Hepatocyte (in vitro differentiated cells): ENCODE measurements at regions not wholly inside any gene's neighbourhood (a gene's known extent, or its start where the extent isn't known, plus 50 kb on each side); places are given as distances from the start of the nearest gene placed in this dataset.
A peak's percentile ranks its signal among the peaks of the same experiment; 100 is the strongest.

Experiments
- DNase-seq: peaks from one replicate; pipeline ENCODE4 v3.0.0-alpha.2; 2016; ENCODE audit warnings: low spot score
- H2AFZ ChIP-seq: fragments of 200-600 bp; sonication (generic); 2 replicates; pipeline ENCODE4 v1.6.0; 2016; ENCODE audit warnings: antibody characterized with exemption, mild to moderate bottlenecking
- H3K27ac ChIP-seq: fragments of 200-600 bp; sonication (generic); 2 replicates; pipeline ENCODE4 v1.5.1; 2016; ENCODE audit warnings: mild to moderate bottlenecking
- H3K27me3 ChIP-seq: fragments of 200-600 bp; sonication (generic); 2 replicates; pipeline ENCODE4 v1.6.1; 2016
- H3K36me3 ChIP-seq: fragments of 200-600 bp; sonication (generic); replicated peaks from 2 replicates; pipeline ENCODE4 v1.5.1; 2016; ENCODE audit warnings: low read depth; ENCODE audit not compliant: insufficient read depth
- H3K4me1 ChIP-seq: fragments of 200-600 bp; sonication (generic); 2 replicates; pipeline ENCODE4 v1.5.1; 2016; ENCODE audit warnings: mild to moderate bottlenecking, moderate library complexity; ENCODE audit not compliant: insufficient read depth
- H3K4me2 ChIP-seq: fragments of 200-600 bp; sonication (generic); 2 replicates; pipeline ENCODE4 v1.6.0; 2016
- H3K4me3 ChIP-seq: fragments of 200-600 bp; sonication (generic); 2 replicates; pipeline ENCODE4 v1.5.1; 2016; ENCODE audit warnings: mild to moderate bottlenecking
- H3K79me2 ChIP-seq: fragments of 200-600 bp; sonication (generic); 2 replicates; pipeline ENCODE4 v1.6.0; 2017; ENCODE audit warnings: mild to moderate bottlenecking
- H3K9me2 ChIP-seq: fragments of 200-600 bp; sonication (generic); replicated peaks from 2 replicates; pipeline ENCODE4 v1.6.0; 2017; ENCODE audit warnings: mild to moderate bottlenecking; ENCODE audit not compliant: insufficient read depth
- H3K9me3 ChIP-seq: fragments of 200-600 bp; sonication (generic); 2 replicates; pipeline ENCODE4 v1.5.1; 2016; ENCODE audit warnings: low read depth, mild to moderate bottlenecking
- H4K20me1 ChIP-seq: fragments of 200-600 bp; sonication (generic); 2 replicates; pipeline ENCODE4 v1.6.0; 2016; ENCODE audit warnings: mild to moderate bottlenecking; ENCODE audit not compliant: insufficient read depth, poor library complexity, severe bottlenecking
- CTCF ChIP-seq: fragments of 200-600 bp; sonication (generic); IDR thresholded peaks from 2 replicates; pipeline ENCODE4 v1.5.1; 2016; ENCODE audit warnings: antibody characterized with exemption, mild to moderate bottlenecking; ENCODE audit not compliant: poor library complexity
- EZH2 ChIP-seq: fragments of 200-600 bp; sonication (generic); IDR thresholded peaks from 2 replicates; pipeline ENCODE4 v1.6.1; 2016; ENCODE audit warnings: antibody characterized with exemption, mild to moderate bottlenecking, borderline replicate concordance
- EZH2phosphoT487 ChIP-seq: fragments of 200-600 bp; sonication (generic); IDR thresholded peaks from one replicate; pipeline ENCODE4 v1.6.1; 2018; ENCODE audit warnings: antibody characterized with exemption, mild to moderate bottlenecking, low read depth, moderate library complexity; ENCODE audit not compliant: unreplicated experiment, severe bottlenecking
- whole genome bisulfite sequencing: methylation state at CpG from one replicate; pipeline ENCODE4 v1.1.6; 2016; ENCODE audit warnings: low lambda C conversion rate; ENCODE audit errors: missing lambda C conversion rate; 5-methylcytosine and 5-hydroxymethylcytosine counted together

- H3K27ac ChIP-seq: no peak overlapping the region
- H3K9me3 ChIP-seq: no peaks in the 10 kb centered on the region
- TF ChIP-seq CTCF: no peak
- no peak for TF ChIP-seq EZH2
- TF ChIP-seq EZH2phosphoT487: no peak
- H2AFZ ChIP-seq: no peak overlapping the region
- no peaks in the 10 kb centered on the region for H3K79me2 ChIP-seq
- no peaks in the 10 kb centered on the region for H4K20me1 ChIP-seq
- no peaks in the 10 kb centered on the region for H3K27me3 ChIP-seq
- no peaks in the 10 kb centered on the region for H3K36me3 ChIP-seq
- no peak for DNase-seq
- 63% methylated on average over 3 of the region's 3 CpGs for WGBS
- H3K4me3 ChIP-seq: no peak overlapping the region
- H3K4me2 ChIP-seq: no peak overlapping the region
- H3K9me2 ChIP-seq: no peaks in the 10 kb centered on the region
- H3K4me1 ChIP-seq: peaks cover 3% of the 10 kb centered on the region
Measured at GRCh38 chr3:65042675-65043074, 354.9 kb upstream of the ADAMTS9 start.

- Histone ChIP-seq H3K27ac (peak overlapping the region; percentile 83), H3K36me3 (no peaks in the 10 kb centered on the region)
- no peak for TF ChIP-seq EZH2
- no peak for TF ChIP-seq EZH2phosphoT487
- TF ChIP-seq CTCF: no peak
Measured at GRCh38 chr3:65039754-65040210, 352.0 kb upstream of the ADAMTS9 start.

GRCh38 chr3:65037861-65038260, 350.1 kb upstream of the ADAMTS9 start:
- Histone ChIP-seq H3K36me3 (no peaks in the 10 kb centered on the region), H3K4me2 (no peak overlapping the region), H3K27me3 (no peaks in the 10 kb centered on the region), H3K27ac (no peak overlapping the region), H3K4me3 (no peak overlapping the region), H3K9me3 (no peaks in the 10 kb centered on the region), H4K20me1 (no peaks in the 10 kb centered on the region), H3K4me1 (peaks cover 3% of the 10 kb centered on the region), H2AFZ (no peak overlapping the region), H3K9me2 (no peaks in the 10 kb centered on the region), H3K79me2 (no peaks in the 10 kb centered on the region)
- 84% methylated on average over 2 of the region's 2 CpGs for WGBS
- no peak for TF ChIP-seq EZH2
- TF ChIP-seq CTCF: no peak
- no peak for DNase-seq

More at GRCh38 chr3:65039754-65040210, 352.0 kb upstream of the ADAMTS9 start:
- no peak overlapping the region for H3K4me3 ChIP-seq
- H3K27me3 ChIP-seq: no peaks in the 10 kb centered on the region
- 32% methylated on average over 6 of the region's 6 CpGs for WGBS
- DNase-seq: peak; percentile 82
- no peaks in the 10 kb centered on the region for H3K79me2 ChIP-seq
- H3K4me1 ChIP-seq: peaks cover 3% of the 10 kb centered on the region
- no peaks in the 10 kb centered on the region for H4K20me1 ChIP-seq
- peak overlapping the region; percentile 17 for H3K4me2 ChIP-seq
- no peaks in the 10 kb centered on the region for H3K9me3 ChIP-seq
- H3K9me2 ChIP-seq: no peaks in the 10 kb centered on the region
- no peak overlapping the region for H2AFZ ChIP-seq

GRCh38 chr3:65035246-65035645, 347.4 kb upstream of the ADAMTS9 start:
- Histone ChIP-seq H3K27me3 (no peaks in the 10 kb centered on the region), H2AFZ (no peak overlapping the region), H3K27ac (peak overlapping the region; percentile 41), H3K79me2 (no peaks in the 10 kb centered on the region), H4K20me1 (no peaks in the 10 kb centered on the region), H3K9me3 (no peaks in the 10 kb centered on the region), H3K9me2 (no peaks in the 10 kb centered on the region), H3K36me3 (no peaks in the 10 kb centered on the region), H3K4me1 (peaks cover 8% of the 10 kb centered on the region), H3K4me3 (no peak overlapping the region), H3K4me2 (peak overlapping the region; percentile 26)
- 51% methylated on average over 2 of the region's 2 CpGs for WGBS
- DNase-seq: peak; percentile 19
- TF ChIP-seq CTCF (no peak), EZH2 (no peak)
